ACC112 (cell line): ENCODE measurements at regions not wholly inside any gene's neighbourhood (a gene's known extent, or its start where the extent isn't known, plus 50 kb on each side); places are given as distances from the start of the nearest gene placed in this dataset.
"Not testable (repeated sequence)": the region's sequence is repeated elsewhere in the genome, so short reads cannot be mapped to it uniquely, and the experiment has no call there.

ENCODE experiments used
- H2AFZ ChIP-seq: fragments of 200-600 bp; sonication (generic); one replicate; pipeline ENCODE4 v1.6.0; 2017; ENCODE audit warnings: antibody characterized with exemption, low read length; ENCODE audit not compliant: unreplicated experiment
- H3K27ac ChIP-seq: fragments of 200-600 bp; sonication (generic); 2 replicates; pipeline ENCODE4 v1.5.1; 2014; ENCODE audit warnings: low read depth, mild to moderate bottlenecking, antibody characterized with exemption, low read length, moderate library complexity
- H3K27me3 ChIP-seq: fragments of 200-600 bp; sonication (generic); 2 replicates; pipeline ENCODE4 v1.6.1; 2014; ENCODE audit warnings: mild to moderate bottlenecking, antibody characterized with exemption, low read length, moderate library complexity, mixed read lengths; ENCODE audit not compliant: insufficient read depth
- H3K36me3 ChIP-seq: fragments of 200-600 bp; sonication (generic); 2 replicates; pipeline ENCODE4 v1.6.1; 2016; ENCODE audit warnings: mild to moderate bottlenecking, antibody characterized with exemption, low read length, moderate library complexity, mixed read lengths; ENCODE audit not compliant: insufficient read depth
- H3K4me1 ChIP-seq: fragments of 200-600 bp; sonication (generic); one replicate; pipeline ENCODE4 v1.6.1; 2016; ENCODE audit warnings: low read length, mixed read lengths; ENCODE audit not compliant: insufficient read depth, unreplicated experiment, control insufficient read depth
- H3K4me3 ChIP-seq: fragments of 200-600 bp; sonication (generic); 2 replicates; pipeline ENCODE4 v1.5.1; 2014; ENCODE audit warnings: mild to moderate bottlenecking, low read depth, low read length
- H3K79me2 ChIP-seq: fragments of 200-600 bp; sonication (generic); one replicate; pipeline ENCODE4 v1.6.0; 2016; ENCODE audit warnings: low read length; ENCODE audit not compliant: control insufficient read depth, unreplicated experiment, insufficient read depth

DNA sequence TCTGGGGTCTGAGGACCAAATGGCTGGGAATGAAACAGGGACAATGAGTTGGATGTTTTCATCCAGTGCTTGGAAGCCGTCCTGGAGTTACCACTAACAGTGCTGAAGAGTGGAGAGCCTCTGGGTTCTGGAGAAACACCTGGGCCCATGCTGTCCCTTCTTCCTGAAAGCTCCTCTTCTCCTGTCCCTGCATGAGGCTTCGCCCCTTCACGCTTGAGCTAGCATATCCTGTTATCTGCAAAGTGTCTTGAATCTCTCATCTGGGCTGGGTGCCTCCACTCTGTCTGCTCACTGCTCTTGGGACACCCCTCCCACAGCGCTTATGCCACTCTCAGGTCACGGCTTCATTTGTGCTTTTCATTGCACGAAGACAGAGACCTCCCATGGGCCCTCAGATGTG is 154.5 kb downstream of the MYCN start:
- no peaks in the 10 kb centered on the region for H3K4me1 ChIP-seq
- H3K4me3 ChIP-seq: no peak overlapping the region
- no peak overlapping the region for H2AFZ ChIP-seq
- no peaks in the 10 kb centered on the region for H3K79me2 ChIP-seq
- H3K27me3 ChIP-seq: no peaks in the 10 kb centered on the region
- no peak overlapping the region for H3K27ac ChIP-seq
- H3K36me3 ChIP-seq: no peaks in the 10 kb centered on the region

DNA sequence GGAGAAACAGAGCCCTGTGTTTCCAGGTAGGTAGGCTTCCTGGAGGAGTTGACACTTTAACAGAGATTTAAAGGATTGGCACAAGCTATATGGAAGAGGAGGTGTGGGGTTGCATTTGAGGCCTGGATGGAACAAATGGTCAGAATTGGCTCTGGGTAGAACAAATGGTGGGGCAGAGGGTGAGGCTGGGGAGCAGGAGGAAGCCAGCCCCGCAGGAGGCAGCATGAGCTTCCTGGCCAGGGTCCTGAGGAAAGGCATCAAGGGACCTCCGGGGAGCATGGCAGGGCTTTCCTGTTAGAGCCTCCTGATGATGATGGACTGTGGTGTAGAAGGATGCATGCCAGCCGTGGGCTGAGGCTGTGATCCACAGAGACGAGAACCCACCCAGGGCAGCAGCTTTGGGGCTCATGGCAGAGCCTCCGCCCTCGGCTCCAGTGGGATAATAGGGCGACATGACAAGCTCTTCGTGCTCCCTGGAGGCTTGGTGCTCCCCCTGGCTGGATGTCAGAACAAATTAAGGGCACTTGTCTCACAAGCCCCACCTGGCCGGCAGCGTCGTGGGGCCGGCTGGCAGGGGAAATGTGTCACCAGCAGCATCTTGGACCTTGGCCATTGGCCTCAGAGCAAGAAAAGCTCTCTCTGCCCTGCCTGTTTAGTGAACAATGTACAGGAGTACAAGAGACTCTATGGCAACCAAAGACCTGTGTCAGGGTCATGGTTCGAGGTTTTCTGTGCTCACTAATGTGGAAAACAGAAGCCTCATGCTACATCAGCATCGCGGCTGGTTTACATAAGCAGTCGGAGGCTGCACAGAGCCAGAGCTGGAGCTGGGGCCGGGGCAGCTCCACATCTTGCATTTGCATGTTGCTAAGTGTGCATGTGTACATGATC is 153.5 kb downstream of the MYCN start:
- Histone ChIP-seq H2AFZ (no peak overlapping the region), H3K4me3 (no peak overlapping the region), H3K27me3 (no peaks in the 10 kb centered on the region), H3K79me2 (no peaks in the 10 kb centered on the region), H3K27ac (no peak overlapping the region), H3K4me1 (no peaks in the 10 kb centered on the region), H3K36me3 (no peaks in the 10 kb centered on the region)

DNA sequence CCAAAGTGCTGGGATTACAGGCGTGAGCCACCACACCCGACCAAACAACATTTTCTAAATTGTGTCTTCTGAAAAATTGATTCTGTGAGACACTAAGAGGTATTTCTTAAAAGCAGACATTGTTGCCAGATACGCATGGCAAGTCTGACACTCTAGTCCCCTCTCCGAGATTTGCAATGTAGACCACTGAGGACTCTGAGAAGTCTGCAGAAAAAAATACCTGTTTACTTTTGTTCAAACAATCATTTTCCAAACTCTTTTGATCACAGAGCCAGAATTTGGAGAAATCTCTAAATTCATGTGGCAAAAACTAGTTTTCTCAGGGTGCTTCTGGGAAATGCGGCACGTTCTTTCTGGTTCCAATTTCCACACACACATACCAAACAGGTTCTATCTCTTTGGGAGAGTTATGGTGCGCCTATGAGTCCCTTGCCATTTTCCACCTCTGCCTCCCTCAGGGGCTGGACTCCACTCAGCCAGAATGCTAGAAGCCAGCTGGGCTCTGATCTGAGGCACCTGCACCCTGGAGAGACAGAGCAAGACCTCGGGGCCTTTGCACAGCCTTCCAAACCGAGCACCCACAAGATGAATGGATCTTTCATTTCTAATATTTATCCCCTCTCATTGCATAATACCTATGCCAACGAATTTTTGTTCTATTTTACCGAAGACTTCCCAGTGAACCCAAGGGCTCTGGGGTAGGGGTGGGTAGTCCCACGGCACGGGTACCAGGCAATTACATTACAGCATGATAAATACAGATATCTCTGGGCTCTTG is 152.7 kb downstream of the MYCN start:
- no peaks in the 10 kb centered on the region for H3K27me3 ChIP-seq
- no peak overlapping the region for H3K4me3 ChIP-seq
- H2AFZ ChIP-seq: no peak overlapping the region
- no peak overlapping the region for H3K27ac ChIP-seq
- H3K79me2 ChIP-seq: no peaks in the 10 kb centered on the region
- H3K4me1 ChIP-seq: no peaks in the 10 kb centered on the region
- no peaks in the 10 kb centered on the region for H3K36me3 ChIP-seq

DNA sequence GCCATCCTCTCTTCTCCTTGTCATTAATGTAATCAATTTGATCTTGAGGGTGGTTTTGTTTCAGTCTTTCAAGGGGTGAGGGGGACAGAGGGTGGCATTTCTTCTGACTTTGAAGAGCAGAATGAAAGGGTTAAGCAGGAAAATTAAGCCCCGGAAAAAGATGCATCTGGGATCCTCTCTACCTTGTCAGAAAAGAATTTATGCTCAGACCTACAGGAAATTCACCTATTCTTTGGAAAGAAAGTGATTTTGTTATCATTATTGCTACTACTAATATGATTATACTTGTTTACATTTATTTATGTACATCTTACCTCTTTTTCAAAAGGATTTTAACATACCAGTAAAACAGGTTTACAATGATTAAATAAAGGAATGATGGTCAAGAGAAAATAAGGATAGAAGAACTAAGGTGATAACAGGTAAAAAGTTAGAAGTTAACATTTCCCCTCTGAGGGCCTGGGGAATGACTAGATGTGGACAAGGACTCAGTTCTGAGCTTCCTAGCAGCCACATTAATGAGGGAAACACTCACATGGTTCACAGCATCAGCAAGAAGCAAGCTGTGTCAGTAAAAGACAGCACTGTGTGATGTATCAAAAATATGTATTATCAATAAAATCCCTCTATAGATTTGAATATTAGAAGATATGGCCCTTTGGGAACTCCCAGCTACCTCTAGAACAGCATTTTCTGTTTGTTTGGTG is 151.4 kb downstream of the MYCN start:
- Histone ChIP-seq H3K4me1 (no peaks in the 10 kb centered on the region), H2AFZ (no peak overlapping the region), H3K4me3 (no peak overlapping the region), H3K27me3 (no peaks in the 10 kb centered on the region), H3K36me3 (no peaks in the 10 kb centered on the region), H3K27ac (no peak overlapping the region), H3K79me2 (no peaks in the 10 kb centered on the region)

DNA sequence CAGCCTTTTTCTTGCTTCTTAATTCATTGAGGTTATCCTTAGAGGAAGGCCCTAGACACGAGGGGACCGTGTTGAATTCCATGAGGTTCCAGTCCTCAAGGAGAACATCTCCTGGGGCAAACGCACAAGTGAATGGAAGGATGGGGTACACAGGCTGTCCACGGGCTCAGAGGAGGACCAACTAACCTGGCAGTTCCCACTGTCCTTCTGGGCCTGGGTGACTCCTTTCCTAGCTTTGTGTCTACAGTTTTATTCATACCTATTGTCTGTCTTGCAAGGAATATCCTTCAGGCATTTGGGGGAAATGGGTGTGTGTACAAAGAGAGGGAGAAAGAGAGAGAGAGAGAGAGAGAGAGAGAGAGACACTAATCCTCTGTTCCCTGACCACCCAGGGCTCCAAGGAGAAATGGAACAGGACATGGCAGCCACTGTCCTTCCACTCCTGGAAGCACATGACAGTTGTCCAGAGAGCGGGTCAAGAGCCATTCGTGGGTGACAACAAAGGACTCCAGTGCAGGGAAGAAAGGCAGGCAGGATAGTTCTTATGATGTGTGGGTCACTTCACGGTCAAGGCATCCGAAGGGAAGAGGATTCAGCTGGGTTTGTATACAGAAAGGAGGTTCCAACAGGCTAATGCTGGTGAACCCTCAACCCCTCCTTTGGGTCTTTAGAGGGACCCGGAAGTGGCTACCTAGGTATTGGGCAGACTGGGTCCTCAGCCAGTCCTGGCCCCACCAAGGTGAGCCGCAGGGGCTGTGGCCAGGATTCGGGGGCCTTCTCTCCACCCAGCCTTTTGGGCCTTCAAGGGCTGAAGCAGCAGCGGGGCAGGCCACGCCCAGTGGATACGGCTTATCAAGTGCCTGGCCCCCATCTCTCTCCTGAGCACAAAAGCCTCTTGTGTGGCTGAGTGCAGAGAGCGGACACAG is 150.6 kb downstream of the MYCN start:
- Histone ChIP-seq H3K27ac (no peak overlapping the region), H3K79me2 (no peaks in the 10 kb centered on the region), H3K4me3 (no peak overlapping the region), H3K4me1 (no peaks in the 10 kb centered on the region), H3K27me3 (no peaks in the 10 kb centered on the region), H3K36me3 (no peaks in the 10 kb centered on the region), H2AFZ (no peak overlapping the region)

DNA sequence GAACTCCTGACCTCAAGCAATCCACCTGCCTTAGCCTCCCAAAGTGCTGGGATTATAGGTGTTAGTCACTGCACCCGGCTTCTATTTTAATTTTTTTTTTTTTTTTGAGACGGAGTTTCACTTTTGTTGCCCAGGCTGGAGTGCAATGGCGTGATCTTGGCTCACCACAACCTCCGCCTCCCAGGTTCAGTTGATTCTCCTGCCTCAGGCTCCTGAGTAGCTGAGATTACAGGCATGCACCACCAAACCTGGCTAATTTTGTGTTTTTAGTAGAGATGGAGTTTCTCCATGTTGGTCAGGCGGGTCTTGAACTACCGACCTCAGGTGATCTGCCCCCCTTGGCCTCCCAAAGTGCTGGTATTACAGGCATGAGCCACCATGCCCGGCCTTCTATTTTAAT is 149.1 kb downstream of the MYCN start:
- not testable (repeated sequence) for H3K27ac ChIP-seq, H3K79me2 ChIP-seq, H3K4me3 ChIP-seq, H2AFZ ChIP-seq, H3K27me3 ChIP-seq, H3K4me1 ChIP-seq, H3K36me3 ChIP-seq

DNA sequence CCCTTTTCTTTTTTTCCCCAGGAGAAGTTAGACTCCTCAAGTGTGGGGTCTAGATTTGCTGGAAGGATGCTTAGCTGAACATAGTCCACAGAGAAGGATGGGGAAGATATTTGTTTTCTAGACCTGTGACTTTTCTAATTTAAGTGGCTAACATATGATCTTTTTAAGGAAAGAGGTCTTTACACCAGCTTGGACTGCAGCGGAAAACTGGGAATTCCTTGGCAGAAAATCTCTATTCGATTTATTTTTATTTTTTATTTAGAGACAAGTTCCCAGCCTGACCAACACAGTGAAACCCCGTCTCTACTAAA is 148.4 kb downstream of the MYCN start:
- Histone ChIP-seq H3K27ac (no peak overlapping the region), H3K4me3 (no peak overlapping the region), H3K27me3 (no peaks in the 10 kb centered on the region), H2AFZ (no peak overlapping the region), H3K4me1 (no peaks in the 10 kb centered on the region), H3K36me3 (no peaks in the 10 kb centered on the region), H3K79me2 (no peaks in the 10 kb centered on the region)

DNA sequence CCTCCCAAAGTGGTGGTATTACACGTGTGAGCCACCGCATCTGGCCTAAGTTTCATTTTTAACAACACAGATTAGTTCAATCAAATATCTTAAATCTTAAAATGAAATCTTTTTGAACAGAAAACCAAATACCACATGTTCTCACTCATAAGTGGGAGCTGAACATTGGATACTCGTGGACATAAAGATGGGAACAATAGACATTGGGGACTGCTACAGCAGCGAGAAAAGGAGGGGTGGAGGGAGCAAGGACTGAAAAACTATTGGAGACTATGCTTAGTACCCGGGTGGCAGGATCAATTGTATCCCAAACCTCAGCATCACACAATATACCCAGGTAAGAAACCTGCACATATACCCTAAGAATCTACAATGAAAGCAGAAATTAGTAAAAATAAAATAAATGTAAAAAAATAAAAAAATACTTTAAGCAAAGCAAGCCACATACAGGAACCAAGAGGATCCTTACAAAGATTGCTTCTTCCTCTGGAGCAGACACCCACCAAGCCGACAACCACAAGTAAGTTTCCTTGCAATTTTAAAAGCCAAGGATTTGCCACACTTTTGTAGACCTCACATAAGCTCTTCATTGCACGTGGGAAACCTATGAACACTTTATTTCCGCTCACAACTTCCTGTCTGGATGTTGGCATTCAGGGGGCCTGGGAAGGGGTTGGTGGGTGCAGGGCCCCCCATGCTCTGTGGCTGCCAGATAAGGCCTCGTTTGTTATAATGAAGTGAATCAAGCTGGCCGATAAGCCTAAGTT is 147.9 kb downstream of the MYCN start:
- Histone ChIP-seq H3K27ac (no peak overlapping the region), H3K79me2 (no peaks in the 10 kb centered on the region), H3K27me3 (no peaks in the 10 kb centered on the region), H3K36me3 (no peaks in the 10 kb centered on the region), H3K4me1 (no peaks in the 10 kb centered on the region), H3K4me3 (no peak overlapping the region), H2AFZ (no peak overlapping the region)

DNA sequence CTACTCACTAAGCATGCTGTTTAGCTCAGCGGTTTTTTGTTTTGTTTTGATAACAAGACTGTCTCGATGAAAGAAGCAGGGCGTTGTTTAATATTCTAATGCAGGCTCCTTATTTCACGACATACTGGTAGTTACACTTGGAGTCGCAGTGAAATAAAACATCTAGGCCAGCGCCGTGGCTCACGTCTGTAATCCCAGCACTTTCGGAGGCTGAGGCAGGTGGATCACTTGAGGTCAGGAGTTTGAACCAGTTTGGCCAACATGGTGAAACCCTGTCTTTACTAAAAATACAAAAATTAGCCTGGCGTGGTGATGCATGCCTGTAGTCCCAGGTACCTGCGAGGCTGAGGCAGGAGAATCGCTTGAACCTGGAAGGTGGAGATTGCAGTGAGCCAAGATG is 145.8 kb downstream of the MYCN start:
- not testable (repeated sequence) for H3K4me1 ChIP-seq, H3K27ac ChIP-seq, H3K79me2 ChIP-seq, H3K27me3 ChIP-seq, H2AFZ ChIP-seq, H3K4me3 ChIP-seq, H3K36me3 ChIP-seq
